SK-N-SH (cell line): ENCODE measurements at regions not wholly inside any gene's neighbourhood (a gene's known extent, or its start where the extent isn't known, plus 50 kb on each side); places are given as distances from the start of the nearest gene placed in this dataset.

Experiments
- CTCF ChIA-PET: fragments of 300-600, 350-600 bp; formaldehyde crosslinking; extraction: SDS; loops from one replicate; lab custom pipeline; 2021; lab: Yijun Ruan, JAX
- POLR2A ChIA-PET: fragments of 350-600 bp; sonication (Branson Sonifier 250); formaldehyde crosslinking; extraction: SDS; loops from one replicate; lab custom pipeline; 2020; ENCODE audit warnings: antibody characterized with exemption, inconsistent platforms; lab: Yijun Ruan, JAX
- DNase-seq: peaks from one replicate; pipeline ENCODE4 v3.0.0; 2012
- H2AFZ ChIP-seq: fragments of 200-600 bp; sonication (generic); 2 replicates; pipeline ENCODE4 v1.8.1; 2016; ENCODE audit warnings: antibody characterized with exemption, mild to moderate bottlenecking, low read depth
- H3F3A ChIP-seq: fragments of 200-600 bp; sonication (generic); replicated peaks from 2 replicates; pipeline ENCODE3; 2016; ENCODE audit warnings: antibody characterized with exemption, mild to moderate bottlenecking; ENCODE audit not compliant: insufficient read depth
- H3K27ac ChIP-seq, 2 experiments: fragments of 200-500 bp in 1 of 2; fragments of 200-600 bp in 1 of 2; sonication (Bioruptor generic) in 1 of 2; sonication (generic), shearing (Covaris generic) in 1 of 2; 2 replicates each; pipeline versions ENCODE4 v1.5.1 to v1.6.1; 2014 to 2016; ENCODE audit warnings: low read depth in 2 of 2, inconsistent platforms in 1 of 2, low read length in 1 of 2, mild to moderate bottlenecking in 1 of 2, mixed read lengths in 1 of 2
- H3K27me3 ChIP-seq: fragments of 200-600 bp; sonication (generic), shearing (Covaris generic); 2 replicates; pipeline ENCODE4 v1.6.1; 2016; ENCODE audit warnings: mixed run types; ENCODE audit not compliant: insufficient read depth
- H3K36me3 ChIP-seq, 2 experiments: fragments of 200-500 bp in 1 of 2; fragments of 200-600 bp in 1 of 2; sonication (Bioruptor generic) in 1 of 2; sonication (generic) in 1 of 2; replicated peaks in 1 of 2; 2 replicates each; pipeline versions ENCODE3 to v1.5.1; 2014 to 2016; ENCODE audit warnings: low read length in 1 of 2, mild to moderate bottlenecking in 1 of 2; ENCODE audit not compliant: insufficient read depth in 2 of 2, control insufficient read depth in 1 of 2
- H3K4me1 ChIP-seq, 2 experiments: fragments of 200-500 bp in 1 of 2; fragments of 200-600 bp in 1 of 2; sonication (Bioruptor generic) in 1 of 2; sonication (generic), shearing (Covaris generic) in 1 of 2; 2 replicates each; pipeline versions ENCODE4 v1.5.1 to v1.6.1; 2014 to 2016; ENCODE audit warnings: low read depth in 1 of 2, low read length in 1 of 2, mixed run types in 1 of 2; ENCODE audit not compliant: insufficient read depth in 2 of 2, control insufficient read depth in 1 of 2
- H3K4me2 ChIP-seq: fragments of 200-600 bp; sonication (generic), shearing (Covaris generic); 2 replicates; pipeline ENCODE4 v1.6.1; 2017; ENCODE audit warnings: mixed run types
- H3K4me3 ChIP-seq, 2 experiments: fragments of 200-500 bp in 1 of 2; fragments of 200-600 bp in 1 of 2; sonication (Bioruptor generic) in 1 of 2; sonication (generic), shearing (Covaris generic) in 1 of 2; 2 replicates each; pipeline versions ENCODE4 v1.5.1 to v1.8.1; 2014 to 2016; ENCODE audit warnings: low read depth in 2 of 2, inconsistent platforms in 1 of 2, low read length in 1 of 2, mild to moderate bottlenecking in 1 of 2, mixed read lengths in 1 of 2, moderate library complexity in 1 of 2
- H3K79me2 ChIP-seq: fragments of 200-600 bp; sonication (generic); 2 replicates; pipeline ENCODE4 v1.8.1; 2017; ENCODE audit warnings: mild to moderate bottlenecking; ENCODE audit not compliant: insufficient read depth
- H3K9ac ChIP-seq: fragments of 200-600 bp; sonication (generic); 2 replicates; pipeline ENCODE4 v1.6.1; 2017; ENCODE audit warnings: mixed run types
- H3K9me2 ChIP-seq: fragments of 200-600 bp; sonication (generic); 2 replicates; pipeline ENCODE4 v1.6.1; 2017; ENCODE audit warnings: mixed run types
- H3K9me3 ChIP-seq: fragments of 200-600 bp; sonication (generic); 2 replicates; pipeline ENCODE4 v1.6.1; 2017; ENCODE audit warnings: mixed run types, mild to moderate bottlenecking, moderate library complexity
- H4K20me1 ChIP-seq: fragments of 200-600 bp; sonication (generic); 2 replicates; pipeline ENCODE4 v1.6.1; 2017; ENCODE audit warnings: mild to moderate bottlenecking, mixed run types; ENCODE audit not compliant: insufficient read depth
- ELF1 ChIP-seq: IDR thresholded peaks from 2 replicates; pipeline ENCODE4 v1.4.0; 2012
- EP300 ChIP-seq, 2 experiments: IDR thresholded peaks; 2 replicates each; pipeline versions ENCODE4 v1.4.0 to v1.6.1; 2012; ENCODE audit warnings: borderline replicate concordance in 1 of 2, low read depth in 1 of 2, low read length in 1 of 2
- FOXM1 ChIP-seq: IDR thresholded peaks from 2 replicates; pipeline ENCODE4 v1.4.0; 2012; ENCODE audit warnings: low read depth, mild to moderate bottlenecking
- GABPA ChIP-seq: IDR thresholded peaks from 2 replicates; pipeline ENCODE4 v1.4.0; 2012; ENCODE audit warnings: low read depth, mild to moderate bottlenecking
- NFIC ChIP-seq: IDR thresholded peaks from 2 replicates; pipeline ENCODE4 v1.4.0; 2012; ENCODE audit warnings: borderline replicate concordance
- POLR2AphosphoS5 ChIP-seq: IDR thresholded peaks from 2 replicates; pipeline ENCODE4 v1.6.1; 2012; ENCODE audit warnings: low read depth, low read length
- RAD21 ChIP-seq: IDR thresholded peaks from 2 replicates; pipeline ENCODE4 v1.6.1; 2012; ENCODE audit warnings: mild to moderate bottlenecking, low read length
- RCOR1 ChIP-seq: fragments of 150-350 bp; IDR thresholded peaks from 2 replicates; pipeline ENCODE4 v1.6.1; 2017; ENCODE audit warnings: antibody characterized with exemption, low read length
- SMC3 ChIP-seq: IDR thresholded peaks from 2 replicates; pipeline ENCODE4 v1.6.1; 2012; ENCODE audit warnings: low read depth, low read length, improper control_type of control experiment
- TCF12 ChIP-seq: IDR thresholded peaks from 2 replicates; pipeline ENCODE4 v1.4.0; 2012
- TEAD4 ChIP-seq: IDR thresholded peaks from 2 replicates; pipeline ENCODE4 v1.4.0; 2012; ENCODE audit warnings: mild to moderate bottlenecking, borderline replicate concordance; ENCODE audit not compliant: insufficient read depth
- WGBS: methylation state at CpG from one replicate; pipeline ENCODE4 v1.1.6; 2017; ENCODE audit warnings: low lambda C conversion rate; 5-methylcytosine and 5-hydroxymethylcytosine counted together
- TF ChIP-seq, protein P1 (sequence below): fragments of 150-350 bp; IDR thresholded peaks from 2 replicates; pipeline ENCODE4 v1.6.1; 2017; ENCODE audit warnings: antibody characterized with exemption, low read length, low read depth, borderline replicate concordance
- TF ChIP-seq, protein P2 (sequence below): IDR thresholded peaks from 2 replicates; pipeline ENCODE4 v1.4.0; 2012; ENCODE audit warnings: low read depth, borderline replicate concordance
- TF ChIP-seq, protein P3 (sequence below): IDR thresholded peaks from 2 replicates; pipeline ENCODE4 v1.6.1; 2012; ENCODE audit warnings: mild to moderate bottlenecking, low read depth, low read length, moderate library complexity
- TF ChIP-seq, protein P4 (sequence below): fragments of 200-600 bp; sonication (generic); IDR thresholded peaks from 2 replicates; pipeline ENCODE4 v1.6.1; 2017; ENCODE audit warnings: antibody characterized with exemption, mild to moderate bottlenecking, moderate library complexity
- TF ChIP-seq, protein P5 (sequence below): IDR thresholded peaks from 2 replicates; pipeline ENCODE4; 2012

DNA sequence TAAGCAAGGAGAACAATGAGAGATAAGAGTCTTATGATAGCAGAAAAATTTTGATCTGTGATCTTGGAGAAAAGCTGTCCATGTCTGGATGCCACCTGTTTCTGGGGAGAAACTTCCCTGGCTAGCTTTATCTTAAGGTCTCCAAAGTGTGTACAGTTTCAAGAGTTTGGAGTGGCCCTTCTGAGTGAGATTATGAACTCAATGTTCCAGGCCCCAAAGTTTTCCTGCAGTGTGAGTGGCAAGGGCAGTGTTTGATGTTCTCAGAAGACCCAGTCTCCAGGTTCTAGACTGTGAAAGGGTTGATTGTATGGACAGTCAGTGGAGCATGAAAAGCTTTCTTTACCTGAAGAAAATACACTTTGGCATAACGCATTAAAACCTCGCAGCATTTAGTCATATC lies 121.7 kb downstream of the OLIG3 start:
- Histone ChIP-seq H3K27ac (no peak overlapping the region), H3K4me1 (no peaks in the 10 kb centered on the region; a peak in 1 of 4 replicates), H3K27me3 (no peaks in the 10 kb centered on the region), H3K4me2 (no peak overlapping the region), H3K4me3 (no peak overlapping the region), H3K9ac (no peak overlapping the region), H2AFZ (no peak overlapping the region), H3K36me3 (no peaks in the 10 kb centered on the region), H3K9me3 (no peaks in the 10 kb centered on the region), H4K20me1 (no peaks in the 10 kb centered on the region), H3K9me2 (no peaks in the 10 kb centered on the region), H3F3A (no peaks in the 10 kb centered on the region), H3K79me2 (no peaks in the 10 kb centered on the region)
- ChIA-PET CTCF (interaction anchor here (1.2 to 1.7 kb wide), 4 partner anchors 9 to 30 kb away, joined by 3 to 4 read pairs (median 3); no protein-coding TSS in a partner anchor), POLR2A (no interaction called here)
- WGBS = 27% methylated on average over 2 of the region's 2 CpGs
- TF ChIP-seq TCF12 (no peak), EP300 (IDR thresholded peaks at IDR 0.05; ENCODE audit: borderline replicate concordance in 1 of 2, low read depth in 1 of 2, low read length in 1 of 2) (no peak), RCOR1 (no peak), TEAD4 (no peak), GABPA (no peak), POLR2AphosphoS5 (no peak), SMC3 (no peak), RAD21 (no peak), ELF1 (no peak), NFIC (no peak), FOXM1 (no peak)
- TF ChIP-seq, protein P1, sequence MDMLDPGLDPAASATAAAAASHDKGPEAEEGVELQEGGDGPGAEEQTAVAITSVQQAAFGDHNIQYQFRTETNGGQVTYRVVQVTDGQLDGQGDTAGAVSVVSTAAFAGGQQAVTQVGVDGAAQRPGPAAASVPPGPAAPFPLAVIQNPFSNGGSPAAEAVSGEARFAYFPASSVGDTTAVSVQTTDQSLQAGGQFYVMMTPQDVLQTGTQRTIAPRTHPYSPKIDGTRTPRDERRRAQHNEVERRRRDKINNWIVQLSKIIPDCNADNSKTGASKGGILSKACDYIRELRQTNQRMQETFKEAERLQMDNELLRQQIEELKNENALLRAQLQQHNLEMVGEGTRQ = no peak
- TF ChIP-seq, protein P2, sequence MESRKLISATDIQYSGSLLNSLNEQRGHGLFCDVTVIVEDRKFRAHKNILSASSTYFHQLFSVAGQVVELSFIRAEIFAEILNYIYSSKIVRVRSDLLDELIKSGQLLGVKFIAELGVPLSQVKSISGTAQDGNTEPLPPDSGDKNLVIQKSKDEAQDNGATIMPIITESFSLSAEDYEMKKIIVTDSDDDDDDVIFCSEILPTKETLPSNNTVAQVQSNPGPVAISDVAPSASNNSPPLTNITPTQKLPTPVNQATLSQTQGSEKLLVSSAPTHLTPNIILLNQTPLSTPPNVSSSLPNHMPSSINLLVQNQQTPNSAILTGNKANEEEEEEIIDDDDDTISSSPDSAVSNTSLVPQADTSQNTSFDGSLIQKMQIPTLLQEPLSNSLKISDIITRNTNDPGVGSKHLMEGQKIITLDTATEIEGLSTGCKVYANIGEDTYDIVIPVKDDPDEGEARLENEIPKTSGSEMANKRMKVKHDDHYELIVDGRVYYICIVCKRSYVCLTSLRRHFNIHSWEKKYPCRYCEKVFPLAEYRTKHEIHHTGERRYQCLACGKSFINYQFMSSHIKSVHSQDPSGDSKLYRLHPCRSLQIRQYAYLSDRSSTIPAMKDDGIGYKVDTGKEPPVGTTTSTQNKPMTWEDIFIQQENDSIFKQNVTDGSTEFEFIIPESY = no peak
- TF ChIP-seq, protein P3, sequence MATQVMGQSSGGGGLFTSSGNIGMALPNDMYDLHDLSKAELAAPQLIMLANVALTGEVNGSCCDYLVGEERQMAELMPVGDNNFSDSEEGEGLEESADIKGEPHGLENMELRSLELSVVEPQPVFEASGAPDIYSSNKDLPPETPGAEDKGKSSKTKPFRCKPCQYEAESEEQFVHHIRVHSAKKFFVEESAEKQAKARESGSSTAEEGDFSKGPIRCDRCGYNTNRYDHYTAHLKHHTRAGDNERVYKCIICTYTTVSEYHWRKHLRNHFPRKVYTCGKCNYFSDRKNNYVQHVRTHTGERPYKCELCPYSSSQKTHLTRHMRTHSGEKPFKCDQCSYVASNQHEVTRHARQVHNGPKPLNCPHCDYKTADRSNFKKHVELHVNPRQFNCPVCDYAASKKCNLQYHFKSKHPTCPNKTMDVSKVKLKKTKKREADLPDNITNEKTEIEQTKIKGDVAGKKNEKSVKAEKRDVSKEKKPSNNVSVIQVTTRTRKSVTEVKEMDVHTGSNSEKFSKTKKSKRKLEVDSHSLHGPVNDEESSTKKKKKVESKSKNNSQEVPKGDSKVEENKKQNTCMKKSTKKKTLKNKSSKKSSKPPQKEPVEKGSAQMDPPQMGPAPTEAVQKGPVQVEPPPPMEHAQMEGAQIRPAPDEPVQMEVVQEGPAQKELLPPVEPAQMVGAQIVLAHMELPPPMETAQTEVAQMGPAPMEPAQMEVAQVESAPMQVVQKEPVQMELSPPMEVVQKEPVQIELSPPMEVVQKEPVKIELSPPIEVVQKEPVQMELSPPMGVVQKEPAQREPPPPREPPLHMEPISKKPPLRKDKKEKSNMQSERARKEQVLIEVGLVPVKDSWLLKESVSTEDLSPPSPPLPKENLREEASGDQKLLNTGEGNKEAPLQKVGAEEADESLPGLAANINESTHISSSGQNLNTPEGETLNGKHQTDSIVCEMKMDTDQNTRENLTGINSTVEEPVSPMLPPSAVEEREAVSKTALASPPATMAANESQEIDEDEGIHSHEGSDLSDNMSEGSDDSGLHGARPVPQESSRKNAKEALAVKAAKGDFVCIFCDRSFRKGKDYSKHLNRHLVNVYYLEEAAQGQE = no peak
- TF ChIP-seq, protein P4, sequence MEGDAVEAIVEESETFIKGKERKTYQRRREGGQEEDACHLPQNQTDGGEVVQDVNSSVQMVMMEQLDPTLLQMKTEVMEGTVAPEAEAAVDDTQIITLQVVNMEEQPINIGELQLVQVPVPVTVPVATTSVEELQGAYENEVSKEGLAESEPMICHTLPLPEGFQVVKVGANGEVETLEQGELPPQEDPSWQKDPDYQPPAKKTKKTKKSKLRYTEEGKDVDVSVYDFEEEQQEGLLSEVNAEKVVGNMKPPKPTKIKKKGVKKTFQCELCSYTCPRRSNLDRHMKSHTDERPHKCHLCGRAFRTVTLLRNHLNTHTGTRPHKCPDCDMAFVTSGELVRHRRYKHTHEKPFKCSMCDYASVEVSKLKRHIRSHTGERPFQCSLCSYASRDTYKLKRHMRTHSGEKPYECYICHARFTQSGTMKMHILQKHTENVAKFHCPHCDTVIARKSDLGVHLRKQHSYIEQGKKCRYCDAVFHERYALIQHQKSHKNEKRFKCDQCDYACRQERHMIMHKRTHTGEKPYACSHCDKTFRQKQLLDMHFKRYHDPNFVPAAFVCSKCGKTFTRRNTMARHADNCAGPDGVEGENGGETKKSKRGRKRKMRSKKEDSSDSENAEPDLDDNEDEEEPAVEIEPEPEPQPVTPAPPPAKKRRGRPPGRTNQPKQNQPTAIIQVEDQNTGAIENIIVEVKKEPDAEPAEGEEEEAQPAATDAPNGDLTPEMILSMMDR = no peak
- TF ChIP-seq, protein P5, sequence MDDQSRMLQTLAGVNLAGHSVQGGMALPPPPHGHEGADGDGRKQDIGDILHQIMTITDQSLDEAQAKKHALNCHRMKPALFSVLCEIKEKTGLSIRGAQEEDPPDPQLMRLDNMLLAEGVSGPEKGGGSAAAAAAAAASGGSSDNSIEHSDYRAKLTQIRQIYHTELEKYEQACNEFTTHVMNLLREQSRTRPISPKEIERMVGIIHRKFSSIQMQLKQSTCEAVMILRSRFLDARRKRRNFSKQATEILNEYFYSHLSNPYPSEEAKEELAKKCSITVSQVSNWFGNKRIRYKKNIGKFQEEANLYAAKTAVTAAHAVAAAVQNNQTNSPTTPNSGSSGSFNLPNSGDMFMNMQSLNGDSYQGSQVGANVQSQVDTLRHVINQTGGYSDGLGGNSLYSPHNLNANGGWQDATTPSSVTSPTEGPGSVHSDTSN = no peak
- DNase-seq = no peak
